SK-N-MC (cell line): ENCODE measurements at regions not wholly inside any gene's neighbourhood (a gene's known extent, or its start where the extent isn't known, plus 50 kb on each side); places are given as distances from the start of the nearest gene placed in this dataset.

Experiments used
- DNase-seq: peaks from one replicate; pipeline ENCODE4 v3.0.0-alpha.2; 2011; ENCODE audit warnings: low read depth, low spot score
- H3K27ac ChIP-seq: fragments of 200-600 bp; sonication (generic); 2 replicates; pipeline ENCODE4 v1.5.1; 2016; ENCODE audit warnings: mixed run types
- H3K36me3 ChIP-seq: fragments of 200-600 bp; sonication (generic); 2 replicates; pipeline ENCODE4 v1.6.1; 2017; ENCODE audit warnings: antibody characterized with exemption, low read length, mixed read lengths; ENCODE audit not compliant: insufficient read depth
- H3K4me3 ChIP-seq: fragments of 200-600 bp; sonication (generic); 2 replicates; pipeline ENCODE4 v1.5.1; 2016
- H3K9ac ChIP-seq: fragments of 200-600 bp; sonication (generic); 2 replicates; pipeline ENCODE4 v1.8.0; 2017; ENCODE audit warnings: mixed run types, mixed read lengths; ENCODE audit not compliant: insufficient read length
- H3K9me3 ChIP-seq: fragments of 200-600 bp; sonication (generic); 2 replicates; pipeline ENCODE4 v1.6.1; 2017; ENCODE audit warnings: low read depth, mild to moderate bottlenecking, antibody characterized with exemption, low read length, moderate library complexity, mixed read lengths
- EZH2 ChIP-seq: fragments of 200-600 bp; sonication (generic); IDR thresholded peaks from one replicate; pipeline ENCODE4 v1.6.1; 2017; ENCODE audit warnings: antibody characterized with exemption
- FOXP2 ChIP-seq: optimal IDR thresholded peaks from 2 replicates; pipeline ENCODE3; 2011; ENCODE audit warnings: mild to moderate bottlenecking, moderate library complexity; ENCODE audit not compliant: insufficient read depth; ENCODE audit errors: extremely low read length, control extremely low read depth
- POLR2AphosphoS5 ChIP-seq: IDR thresholded peaks from 2 replicates; pipeline ENCODE4 v1.6.1; 2012; ENCODE audit warnings: mild to moderate bottlenecking, low read depth, low read length, borderline replicate concordance

DNA sequence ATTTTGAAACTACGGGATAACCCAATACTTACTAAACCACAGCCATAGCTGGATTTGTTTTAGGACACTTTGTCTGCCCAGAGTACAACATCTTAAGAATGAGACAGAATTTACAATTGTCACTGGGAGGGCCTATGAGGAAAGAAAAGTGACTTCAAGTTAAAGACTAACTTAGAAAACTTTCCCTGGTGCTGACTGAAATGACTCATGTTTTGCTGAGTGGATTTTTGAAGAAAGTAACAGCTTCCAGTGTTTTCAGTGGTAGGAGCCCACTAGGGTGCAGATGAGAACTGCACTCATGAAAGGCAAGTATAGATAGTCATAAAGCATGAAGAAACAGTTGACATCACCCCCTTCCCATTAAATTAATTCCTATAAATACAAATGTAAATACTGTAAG, 988.2 kb upstream of the MAP3K7 start:
- no peaks in the 10 kb centered on the region for H3K36me3 ChIP-seq
- no peak overlapping the region for H3K9ac ChIP-seq
- TF ChIP-seq EZH2 (no peak), POLR2AphosphoS5 (no peak), FOXP2 (no peak)
- H3K9me3 ChIP-seq: no peaks in the 10 kb centered on the region
- DNase-seq: no peak
- H3K4me3 ChIP-seq: no peak overlapping the region
- no peak overlapping the region for H3K27ac ChIP-seq

DNA sequence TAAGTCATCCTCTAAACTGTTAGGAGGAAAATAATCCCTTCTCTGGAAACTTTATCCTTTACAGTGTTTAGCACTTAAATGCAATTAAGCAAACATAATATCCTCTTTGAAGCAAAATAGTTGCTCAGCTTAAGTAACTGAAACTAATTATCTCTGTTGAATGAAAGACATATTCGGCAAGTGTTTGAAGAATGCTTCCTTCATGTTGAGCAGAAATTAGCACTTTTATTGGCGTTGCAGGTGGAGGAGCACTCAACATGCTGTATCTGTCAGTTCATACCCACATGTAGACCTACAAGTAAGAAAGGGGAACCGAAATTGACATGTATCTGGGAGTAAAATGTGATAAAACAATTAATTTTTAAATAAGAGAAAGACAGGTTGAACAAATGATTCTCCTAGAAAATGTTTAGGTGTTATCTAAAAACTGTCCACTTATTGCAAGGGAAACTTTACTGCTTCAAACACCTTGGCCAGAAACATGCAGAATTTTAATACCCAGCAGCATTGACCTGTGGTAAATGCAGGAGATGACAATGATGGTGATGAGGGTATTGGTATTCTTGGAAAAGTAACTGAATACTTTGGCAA, 987.0 kb upstream of the MAP3K7 start:
- no peak for DNase-seq
- Histone ChIP-seq H3K9me3 (no peaks in the 10 kb centered on the region), H3K4me3 (no peak overlapping the region), H3K36me3 (no peaks in the 10 kb centered on the region), H3K9ac (no peak overlapping the region), H3K27ac (no peak overlapping the region)
- TF ChIP-seq EZH2 (no peak), POLR2AphosphoS5 (no peak), FOXP2 (no peak)

DNA sequence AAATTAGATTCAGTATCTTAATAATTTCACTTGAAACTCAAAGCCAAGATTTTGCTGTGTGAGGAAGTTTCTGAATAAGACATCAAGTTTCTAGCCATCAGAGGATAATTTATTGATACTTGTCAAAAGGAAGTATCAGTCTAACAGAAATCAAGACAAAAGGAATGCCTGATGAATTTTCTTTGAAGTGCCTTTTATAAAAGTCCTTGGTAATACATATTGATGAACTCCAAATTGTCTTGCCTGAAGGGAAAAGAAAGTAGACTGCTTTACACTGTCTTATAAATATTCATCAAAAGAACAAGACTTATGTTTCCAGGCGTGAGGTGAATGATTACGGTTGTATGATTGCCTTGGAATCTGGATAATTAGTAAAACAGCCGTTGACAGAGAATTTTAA, 986.0 kb upstream of the MAP3K7 start:
- peak; percentile 53 for DNase-seq
- H3K9ac ChIP-seq: no peak overlapping the region
- H3K27ac ChIP-seq: no peak overlapping the region
- H3K36me3 ChIP-seq: no peaks in the 10 kb centered on the region
- no peaks in the 10 kb centered on the region for H3K9me3 ChIP-seq
- TF ChIP-seq POLR2AphosphoS5: no peak; the same call in 1 of the 2 replicates
- no peak for TF ChIP-seq FOXP2
- TF ChIP-seq EZH2: no peak
- H3K4me3 ChIP-seq: peak overlapping the region; percentile 24

DNA sequence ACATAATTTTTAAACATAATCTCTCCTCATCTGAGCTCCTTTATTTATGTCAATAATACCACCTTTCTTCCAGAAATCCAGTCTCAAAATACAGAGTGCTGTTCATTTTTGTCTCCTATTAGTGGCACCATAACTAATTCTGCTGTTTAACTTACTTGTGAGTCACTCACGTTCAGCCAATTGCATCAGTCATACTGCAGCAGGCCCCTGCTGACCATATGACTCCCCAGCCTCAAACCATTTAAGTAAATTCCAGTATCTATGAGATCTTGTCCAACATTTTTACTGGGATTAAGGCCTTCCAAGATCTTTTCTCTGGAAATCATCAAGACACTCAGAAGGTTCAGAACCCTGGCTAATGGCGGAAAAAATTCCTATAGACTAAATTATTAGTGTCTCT, 982.2 kb upstream of the MAP3K7 start:
- H3K4me3 ChIP-seq: no peak overlapping the region
- TF ChIP-seq EZH2 (no peak), POLR2AphosphoS5 (no peak), FOXP2 (no peak)
- H3K9me3 ChIP-seq: no peaks in the 10 kb centered on the region
- H3K36me3 ChIP-seq: no peaks in the 10 kb centered on the region
- no peak for DNase-seq
- no peak overlapping the region for H3K27ac ChIP-seq
- H3K9ac ChIP-seq: no peak overlapping the region

DNA sequence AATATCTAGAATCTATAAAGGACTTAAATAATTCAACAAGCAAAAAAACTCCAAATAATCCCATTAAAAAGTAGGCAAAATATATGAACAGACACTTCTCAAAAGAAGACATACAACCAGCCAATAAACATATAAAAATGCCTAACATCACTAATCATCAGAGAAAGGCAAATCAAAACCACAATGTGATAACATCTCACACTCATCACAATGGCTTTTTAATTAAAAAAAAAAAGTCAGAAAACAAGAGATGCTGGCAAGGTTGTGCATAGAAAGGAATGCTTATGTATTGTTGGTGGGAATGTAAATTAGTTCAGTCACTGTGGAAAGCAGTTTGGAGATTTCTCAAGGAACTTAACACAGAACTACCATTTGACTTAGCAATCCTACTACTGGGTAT, 979.6 kb upstream of the MAP3K7 start:
- no peak for DNase-seq
- TF ChIP-seq POLR2AphosphoS5 (no peak), EZH2 (no peak), FOXP2 (no peak)
- H3K27ac ChIP-seq: no peak overlapping the region
- no peaks in the 10 kb centered on the region for H3K36me3 ChIP-seq
- H3K4me3 ChIP-seq: no peak overlapping the region
- H3K9ac ChIP-seq: no peak overlapping the region
- no peaks in the 10 kb centered on the region for H3K9me3 ChIP-seq

DNA sequence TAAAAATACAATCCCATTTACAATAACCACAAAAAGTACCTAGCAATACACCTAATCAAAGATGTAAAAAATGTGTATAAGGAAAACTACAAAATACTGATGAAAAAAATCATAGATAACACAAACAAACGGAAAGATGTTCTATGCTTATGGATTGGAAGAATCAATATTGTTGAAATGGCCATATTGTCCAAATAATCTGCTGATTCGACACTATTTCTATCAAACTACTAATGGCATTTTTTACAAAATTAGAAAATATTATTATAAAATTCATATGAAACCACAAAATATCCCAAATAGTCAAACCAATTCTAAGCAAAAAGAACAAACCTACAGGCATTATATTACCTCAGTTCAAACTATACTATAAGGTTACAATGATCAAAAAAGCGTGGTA, 978.3 kb upstream of the MAP3K7 start:
- TF ChIP-seq FOXP2 (no peak), EZH2 (no peak), POLR2AphosphoS5 (no peak)
- no peak for DNase-seq
- Histone ChIP-seq H3K9me3 (no peaks in the 10 kb centered on the region), H3K36me3 (no peaks in the 10 kb centered on the region), H3K4me3 (no peak overlapping the region), H3K27ac (no peak overlapping the region), H3K9ac (no peak overlapping the region)

DNA sequence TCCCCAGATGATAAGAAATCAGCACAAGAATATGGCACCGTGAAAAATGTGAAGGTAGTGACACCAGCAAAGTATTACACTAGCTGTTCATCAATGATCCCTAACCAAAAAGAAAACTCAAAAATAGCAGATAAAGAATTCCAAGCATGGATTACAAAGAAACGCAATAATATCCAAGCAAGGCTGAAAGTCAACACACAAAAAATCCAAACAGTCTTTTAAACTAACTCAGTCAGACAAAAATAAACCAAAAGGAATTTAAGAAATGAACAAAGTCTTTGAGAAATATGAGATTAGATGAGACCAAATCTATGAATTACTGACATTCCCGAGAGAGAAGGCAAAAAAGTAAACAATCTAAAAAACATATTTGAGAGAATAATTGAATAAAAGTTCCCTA, 976.1 kb upstream of the MAP3K7 start:
- H3K36me3 ChIP-seq: no peaks in the 10 kb centered on the region
- TF ChIP-seq EZH2: no peak
- TF ChIP-seq FOXP2: no peak
- TF ChIP-seq POLR2AphosphoS5: no peak
- H3K27ac ChIP-seq: no peak overlapping the region
- no peak overlapping the region for H3K4me3 ChIP-seq
- no peak overlapping the region for H3K9ac ChIP-seq
- DNase-seq: no peak
- H3K9me3 ChIP-seq: no peaks in the 10 kb centered on the region

DNA sequence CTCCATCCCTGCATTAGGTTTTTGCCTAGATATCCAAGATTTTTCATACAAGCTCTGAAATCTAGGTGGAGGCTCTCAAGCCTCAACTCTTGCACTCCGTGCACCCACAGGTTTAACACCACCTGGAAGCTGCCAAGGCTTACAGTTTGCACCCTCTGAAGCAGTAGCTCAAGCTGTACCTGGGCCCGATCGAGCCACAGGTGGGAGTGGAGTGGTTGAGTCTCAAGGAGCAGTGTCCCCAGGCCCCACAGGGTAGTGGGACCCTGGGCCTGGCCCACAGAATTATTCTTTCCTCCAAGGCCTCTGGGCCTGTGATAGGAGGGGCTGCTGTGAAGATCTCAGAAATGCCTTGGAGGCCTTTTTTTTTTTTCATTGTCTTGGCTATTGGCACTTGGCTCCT, 973.5 kb upstream of the MAP3K7 start:
- Histone ChIP-seq H3K9ac (no peak overlapping the region), H3K4me3 (no peak overlapping the region), H3K27ac (no peak overlapping the region), H3K36me3 (no peaks in the 10 kb centered on the region), H3K9me3 (no peaks in the 10 kb centered on the region)
- no peak for TF ChIP-seq POLR2AphosphoS5
- TF ChIP-seq FOXP2: no peak
- TF ChIP-seq EZH2: no peak
- DNase-seq: no peak

DNA sequence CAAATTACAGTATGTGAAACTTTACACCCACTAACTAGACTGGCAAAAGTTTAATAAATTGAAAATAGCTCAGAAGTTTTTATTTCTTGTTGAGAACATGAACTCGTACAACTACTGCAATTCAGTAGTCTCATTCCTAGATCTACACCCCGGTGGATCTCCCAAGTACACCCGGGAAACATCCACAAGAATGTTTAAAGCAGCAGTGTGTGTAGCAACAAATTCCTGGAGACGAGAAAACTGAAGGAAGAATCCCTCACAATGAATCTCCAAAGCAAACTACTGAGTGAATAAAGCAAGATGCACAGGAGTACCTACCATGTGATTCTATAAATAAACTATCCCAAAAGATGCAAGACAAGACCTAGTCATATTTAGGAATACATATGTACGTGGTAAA, 954.0 kb upstream of the MAP3K7 start:
- H3K9ac ChIP-seq: no peak overlapping the region
- no peak for DNase-seq
- H3K4me3 ChIP-seq: no peak overlapping the region
- H3K36me3 ChIP-seq: no peaks in the 10 kb centered on the region
- no peak for TF ChIP-seq POLR2AphosphoS5
- no peak for TF ChIP-seq EZH2
- no peak for TF ChIP-seq FOXP2
- H3K27ac ChIP-seq: no peak overlapping the region
- H3K9me3 ChIP-seq: no peaks in the 10 kb centered on the region
